ENCODE measurements at regions not wholly inside any gene's neighbourhood (a gene's known extent, or its start where the extent isn't known, plus 50 kb on each side); places are given as distances from the start of the nearest gene placed in this dataset.

DNA sequence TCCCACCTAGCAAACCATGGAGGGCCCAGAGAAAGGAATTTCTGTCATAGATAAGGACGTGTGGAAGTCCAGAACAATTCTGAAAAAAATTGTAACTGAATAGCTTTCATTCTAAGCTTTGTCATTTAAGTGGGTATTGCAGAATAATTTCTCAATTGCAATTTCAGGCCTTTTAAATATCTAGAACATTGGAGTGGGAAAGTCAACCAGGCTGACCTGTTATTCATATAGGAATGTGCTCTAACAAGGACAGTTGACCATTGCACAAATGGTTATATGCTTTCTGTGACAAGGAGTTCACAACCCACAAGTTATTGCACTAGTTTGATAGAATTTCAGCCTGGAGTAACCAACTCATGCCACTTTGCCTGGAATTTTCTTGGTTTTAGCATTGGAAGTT, 53.4 kb upstream of the OLIG3 start:
- no peaks in the 10 kb centered on the region for H3K9me3 ChIP-seq (ENCODE audit: control extremely low read depth in 1 of 3, control insufficient read depth in 2 of 3, insufficient read depth in 1 of 3, low read length in 2 of 3)
- no peaks in the 10 kb centered on the region for H3K4me1 ChIP-seq (ENCODE audit: control insufficient read depth in 2 of 2, insufficient read depth in 2 of 2, low read length in 2 of 2)
- H4K20me1 ChIP-seq (ENCODE audit: control insufficient read depth, insufficient read depth, low read length, poor library complexity, severe bottlenecking): no peaks in the 10 kb centered on the region
- no peak overlapping the region for H3K9ac ChIP-seq (ENCODE audit: low read length)
- no peak overlapping the region for H3K4me3 Mint-ChIP-seq
- H3K27ac ChIP-seq (ENCODE audit: low read length in 2 of 2): no peak overlapping the region
- no CpG with 5 or more reads among the region's 1 CpG for WGBS (ENCODE audit: insufficient coverage)
- no peaks in the 10 kb centered on the region for H3K79me2 ChIP-seq (ENCODE audit: control insufficient read depth, insufficient read depth, low read length)
- TF ChIP-seq EZH2 (IDR thresholded peaks at IDR 0.05; ENCODE audit: borderline replicate concordance, insufficient read depth, low read depth, low read length, poor library complexity, severe bottlenecking): no peak
- TF ChIP-seq, protein P1, sequence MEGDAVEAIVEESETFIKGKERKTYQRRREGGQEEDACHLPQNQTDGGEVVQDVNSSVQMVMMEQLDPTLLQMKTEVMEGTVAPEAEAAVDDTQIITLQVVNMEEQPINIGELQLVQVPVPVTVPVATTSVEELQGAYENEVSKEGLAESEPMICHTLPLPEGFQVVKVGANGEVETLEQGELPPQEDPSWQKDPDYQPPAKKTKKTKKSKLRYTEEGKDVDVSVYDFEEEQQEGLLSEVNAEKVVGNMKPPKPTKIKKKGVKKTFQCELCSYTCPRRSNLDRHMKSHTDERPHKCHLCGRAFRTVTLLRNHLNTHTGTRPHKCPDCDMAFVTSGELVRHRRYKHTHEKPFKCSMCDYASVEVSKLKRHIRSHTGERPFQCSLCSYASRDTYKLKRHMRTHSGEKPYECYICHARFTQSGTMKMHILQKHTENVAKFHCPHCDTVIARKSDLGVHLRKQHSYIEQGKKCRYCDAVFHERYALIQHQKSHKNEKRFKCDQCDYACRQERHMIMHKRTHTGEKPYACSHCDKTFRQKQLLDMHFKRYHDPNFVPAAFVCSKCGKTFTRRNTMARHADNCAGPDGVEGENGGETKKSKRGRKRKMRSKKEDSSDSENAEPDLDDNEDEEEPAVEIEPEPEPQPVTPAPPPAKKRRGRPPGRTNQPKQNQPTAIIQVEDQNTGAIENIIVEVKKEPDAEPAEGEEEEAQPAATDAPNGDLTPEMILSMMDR (IDR thresholded peaks at IDR 0.05): no peak
- intact Hi-C loops (cut with micrococcal nuclease): no loop called here
- no peak overlapping the region for H3K4me3 ChIP-seq (ENCODE audit: control extremely low read depth in 1 of 5, extremely low read depth in 1 of 5, insufficient read depth in 1 of 5, low read depth in 2 of 5, low read length in 4 of 5)
- peaks cover 0 to 4% (median 2%) of the 10 kb centered on the region in 4 experiments for H3K27me3 ChIP-seq (replicated peaks in 1 of 4; ENCODE audit: control extremely low read depth in 1 of 4, control insufficient read depth in 3 of 4, insufficient read depth in 4 of 4, low read length in 3 of 4)
- DNase-seq: no peak
- no peak overlapping the region for H3K4me2 ChIP-seq (replicated peaks; ENCODE audit: low read depth, low read length, poor library complexity, severe bottlenecking)
- H3K36me3 ChIP-seq (replicated peaks in 1 of 2; ENCODE audit: control extremely low read depth in 1 of 2, control insufficient read depth in 1 of 2, extremely low read depth in 1 of 2, insufficient read depth in 2 of 2, low read length in 1 of 2): no peaks in the 10 kb centered on the region
- CTCF ChIA-PET: no interaction called here
- no peak overlapping the region for H2AFZ ChIP-seq (ENCODE audit: insufficient read depth, low read depth, low read length, poor library complexity, severe bottlenecking)
- no peaks in the 10 kb centered on the region for H3K4me1 Mint-ChIP-seq
- POLR2A ChIA-PET: no interaction called here
- peaks cover 39% of the 10 kb centered on the region for H3K27me3 Mint-ChIP-seq
- H3K27ac Mint-ChIP-seq: no peak overlapping the region
- no peak for ATAC-seq (ENCODE audit: low read depth)
- no peaks in the 10 kb centered on the region for H3K9me3 Mint-ChIP-seq (ENCODE audit: insufficient read depth)

DNA sequence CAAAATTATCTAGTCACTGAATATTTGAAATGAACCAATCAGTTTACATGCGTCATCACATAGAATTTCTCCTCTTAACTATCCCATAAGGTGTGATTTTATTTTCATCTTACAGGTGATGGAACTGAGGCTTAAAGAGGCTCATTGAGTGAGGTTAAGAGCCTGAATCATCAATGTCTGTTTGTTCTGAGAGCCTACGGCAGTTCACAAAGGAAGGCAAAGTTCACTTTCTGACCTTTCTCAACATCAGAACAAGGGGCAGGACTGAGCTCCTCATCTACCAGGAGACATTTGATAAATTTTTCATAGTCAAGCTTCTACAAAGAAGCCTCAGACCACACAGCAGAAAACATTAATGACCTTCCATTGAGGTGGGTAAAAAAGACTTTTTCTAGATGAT, 54.9 kb upstream of the OLIG3 start:
- Histone ChIP-seq H3K9me3 (ENCODE audit: control extremely low read depth in 1 of 3, control insufficient read depth in 2 of 3, insufficient read depth in 1 of 3, low read length in 2 of 3) (no peaks in the 10 kb centered on the region), H3K4me1 (ENCODE audit: control insufficient read depth in 2 of 2, insufficient read depth in 2 of 2, low read length in 2 of 2) (no peaks in the 10 kb centered on the region), H3K79me2 (ENCODE audit: control insufficient read depth, insufficient read depth, low read length) (no peaks in the 10 kb centered on the region), H4K20me1 (ENCODE audit: control insufficient read depth, insufficient read depth, low read length, poor library complexity, severe bottlenecking) (no peaks in the 10 kb centered on the region), H3K4me3 (ENCODE audit: control extremely low read depth in 1 of 5, extremely low read depth in 1 of 5, insufficient read depth in 1 of 5, low read depth in 2 of 5, low read length in 4 of 5) (no peak overlapping the region), H3K27ac (ENCODE audit: low read length in 2 of 2) (no peak overlapping the region), H2AFZ (ENCODE audit: insufficient read depth, low read depth, low read length, poor library complexity, severe bottlenecking) (no peak overlapping the region), H3K36me3 (replicated peaks in 1 of 2; ENCODE audit: control extremely low read depth in 1 of 2, control insufficient read depth in 1 of 2, extremely low read depth in 1 of 2, insufficient read depth in 2 of 2, low read length in 1 of 2) (no peaks in the 10 kb centered on the region), H3K27me3 (replicated peaks in 1 of 4; ENCODE audit: control extremely low read depth in 1 of 4, control insufficient read depth in 3 of 4, insufficient read depth in 4 of 4, low read length in 3 of 4) (peaks cover 0 to 4% (median 2%) of the 10 kb centered on the region in 4 experiments), H3K9ac (ENCODE audit: low read length) (no peak overlapping the region), H3K4me2 (replicated peaks; ENCODE audit: low read depth, low read length, poor library complexity, severe bottlenecking) (no peak overlapping the region)
- CTCF ChIA-PET: no interaction called here
- H3K4me1 Mint-ChIP-seq: no peaks in the 10 kb centered on the region
- no peak for TF ChIP-seq EZH2 (IDR thresholded peaks at IDR 0.05; ENCODE audit: borderline replicate concordance, insufficient read depth, low read depth, low read length, poor library complexity, severe bottlenecking)
- TF ChIP-seq, protein P1 (IDR thresholded peaks at IDR 0.05): no peak
- intact Hi-C loops (cut with micrococcal nuclease): no loop called here
- POLR2A ChIA-PET: no interaction called here
- H3K9me3 Mint-ChIP-seq (ENCODE audit: insufficient read depth): no peaks in the 10 kb centered on the region
- 100% methylated on average over 1 of the region's 2 CpGs for WGBS (ENCODE audit: insufficient coverage)
- H3K27ac Mint-ChIP-seq: no peak overlapping the region
- DNase-seq (no peak), ATAC-seq (ENCODE audit: low read depth) (no peak)
- peaks cover 33% of the 10 kb centered on the region for H3K27me3 Mint-ChIP-seq
- no peak overlapping the region for H3K4me3 Mint-ChIP-seq
